GM18499 (cell line): ENCODE measurements at regions not wholly inside any gene's neighbourhood (a gene's known extent, or its start where the extent isn't known, plus 50 kb on each side); places are given as distances from the start of the nearest gene placed in this dataset.
"Not testable (repeated sequence)": the region's sequence is repeated elsewhere in the genome, so short reads cannot be mapped to it uniquely, and the experiment has no call there.

Experiments used
- ATAC-seq: cut with Tn5 transposase; IDR thresholded peaks from one replicate; pipeline ENCODE4 v1.9.1; 2021; ENCODE audit warnings: moderate number of reproducible peaks; ENCODE audit not compliant: insufficient read depth, unreplicated experiment

DNA sequence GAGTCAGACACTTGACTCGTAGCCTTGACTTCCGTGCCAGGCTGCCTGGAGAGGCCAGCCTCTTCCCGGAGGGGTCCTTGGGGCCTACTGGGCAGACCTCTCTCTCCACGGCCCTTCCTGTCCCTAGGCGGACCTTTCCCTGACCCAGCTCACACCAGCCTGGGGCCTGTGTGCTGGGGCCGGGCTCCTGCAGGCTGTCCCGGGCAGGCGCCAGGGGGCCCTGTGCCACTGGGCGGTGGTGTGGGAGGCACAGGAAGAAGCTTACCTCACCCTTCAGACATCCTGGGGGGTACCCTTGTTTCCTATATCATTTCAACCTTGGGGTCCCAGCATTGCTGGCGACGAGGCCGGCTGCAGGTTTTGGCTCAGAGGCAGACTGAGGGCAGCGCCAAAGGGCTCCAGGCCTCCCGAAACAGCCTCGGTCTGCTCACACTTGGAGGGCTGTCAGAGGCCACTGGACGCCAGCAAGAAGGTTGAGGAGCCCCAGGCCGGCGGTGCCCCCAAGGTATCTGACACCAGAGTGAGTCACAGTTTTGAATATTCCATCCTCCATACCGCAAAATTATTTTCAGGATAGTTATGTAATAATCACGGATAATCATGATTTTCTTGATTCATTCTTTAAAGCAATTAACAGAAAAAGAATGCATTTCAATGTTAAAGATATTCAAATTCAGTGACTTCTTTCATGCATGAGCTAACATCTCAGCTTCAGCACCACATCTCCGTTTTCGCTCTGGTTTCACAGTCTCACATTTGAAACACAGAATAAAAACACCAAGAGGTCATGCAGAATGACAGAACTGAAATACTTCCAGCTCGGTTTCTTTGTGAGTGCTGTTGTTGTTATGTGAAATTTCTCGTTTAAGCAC lies 3967.6 kb upstream of the TPTE start:
- ATAC-seq = not testable (repeated sequence)

DNA sequence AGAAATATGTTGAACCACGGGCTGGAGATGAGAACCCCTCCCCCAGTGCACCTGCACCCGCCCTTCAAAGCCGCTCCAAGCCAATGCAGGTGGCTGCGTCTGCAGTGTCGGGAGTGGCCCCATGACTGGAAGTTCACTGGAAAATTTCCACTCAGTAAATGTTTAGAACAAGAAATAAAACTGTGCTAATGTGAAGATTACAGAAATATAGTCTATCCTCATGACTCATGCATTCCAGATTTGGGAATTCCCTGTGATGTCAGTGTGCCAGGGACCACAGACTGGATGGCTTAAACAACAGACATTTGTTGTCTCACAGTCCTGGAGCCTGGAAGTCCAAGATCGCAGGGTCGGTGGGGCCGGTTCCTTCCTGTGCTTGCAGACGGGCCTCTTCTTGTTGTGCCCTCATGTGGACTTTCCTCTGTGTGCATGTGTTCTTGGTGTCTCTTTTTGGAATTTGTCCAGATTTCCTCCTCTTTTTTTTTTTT lies 3967.0 kb upstream of the TPTE start:
- ATAC-seq = not testable (repeated sequence)

DNA sequence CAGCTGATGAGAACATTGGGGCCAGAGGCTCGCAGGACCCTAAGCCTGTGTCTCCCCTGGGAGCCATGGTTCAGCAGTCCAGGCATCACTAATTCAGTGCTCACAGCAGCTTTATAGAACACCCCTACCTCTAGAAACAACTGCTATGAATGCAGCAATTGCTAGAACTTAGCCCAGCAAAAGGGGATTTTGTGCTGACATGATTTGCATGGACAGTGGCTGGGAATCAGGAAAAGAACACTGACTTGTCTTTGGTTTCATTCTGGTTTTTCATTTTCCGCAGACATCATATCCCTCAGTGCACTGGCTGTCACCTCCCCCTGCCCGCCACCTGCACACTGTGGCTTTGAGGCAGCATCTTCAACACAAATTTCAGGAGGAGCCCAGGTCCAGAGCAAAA lies 3964.9 kb upstream of the TPTE start:
- not testable (repeated sequence) for ATAC-seq

DNA sequence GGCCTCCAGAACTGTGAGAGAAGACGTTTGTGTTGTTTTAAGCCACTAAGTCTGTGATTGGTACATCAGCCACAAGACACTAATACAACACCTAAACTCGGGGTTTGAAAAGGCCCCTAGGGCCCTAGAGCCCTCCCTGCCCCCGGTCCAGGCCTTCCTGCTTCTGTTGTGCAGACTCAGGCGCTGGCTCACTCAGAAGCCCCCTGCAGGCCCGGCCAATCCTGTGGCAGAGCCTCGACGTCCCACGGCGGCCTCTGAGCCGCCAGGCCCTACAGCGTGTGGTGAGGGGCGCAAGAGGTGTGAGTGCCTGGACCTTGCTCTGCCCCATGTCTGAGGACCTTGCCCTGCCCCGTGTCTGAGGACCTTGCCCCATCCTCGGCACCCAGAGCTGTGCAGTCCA lies 3964.0 kb upstream of the TPTE start:
- ATAC-seq = not testable (repeated sequence)

DNA sequence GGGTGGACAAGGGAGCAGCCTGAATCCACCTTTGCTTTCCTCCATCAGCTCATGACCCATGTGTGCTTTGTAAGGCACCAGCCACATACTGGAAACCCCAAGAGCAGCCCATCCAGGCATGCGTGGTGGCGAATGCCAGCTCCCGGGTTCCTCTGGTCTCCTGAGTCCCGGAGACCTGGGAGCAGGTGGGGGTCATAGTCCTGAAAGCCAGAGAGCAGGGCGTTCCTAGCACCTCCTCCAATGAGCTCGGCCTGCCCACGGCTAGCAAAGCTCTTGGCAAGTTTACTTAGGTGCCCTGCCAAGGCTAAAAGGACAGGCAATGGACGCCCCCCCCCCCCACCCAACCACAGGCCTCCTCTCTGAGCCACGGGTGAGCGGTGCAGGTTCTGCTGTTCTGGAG lies 3960.2 kb upstream of the TPTE start:
- not testable (repeated sequence) for ATAC-seq

DNA sequence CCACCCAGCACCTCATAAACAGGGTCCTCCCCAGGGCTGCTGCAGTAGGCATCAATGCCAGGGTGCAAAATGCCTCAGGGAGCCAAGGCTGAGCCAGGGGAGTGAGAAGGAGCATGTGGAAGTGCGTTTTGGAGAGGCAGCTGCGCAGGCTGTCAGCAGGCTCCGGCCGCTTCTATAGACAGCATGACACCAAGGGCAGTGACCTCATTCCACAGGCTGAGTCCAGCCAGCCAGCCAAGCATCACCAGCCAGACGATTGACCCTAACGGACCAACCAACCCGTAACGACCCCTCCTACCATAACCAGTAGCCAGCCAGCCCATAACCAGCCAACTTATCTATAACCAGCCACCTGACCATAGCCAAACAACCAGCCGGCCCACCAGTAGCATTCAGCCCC lies 3959.8 kb upstream of the TPTE start:
- not testable (repeated sequence) for ATAC-seq

- not testable (repeated sequence) for ATAC-seq
These were observed 3956.7 kb upstream of the TPTE start for GRCh38 chr21:6564543-6565166.

- ATAC-seq = not testable (repeated sequence)
These were observed 3955.9 kb upstream of the TPTE start for GRCh38 chr21:6565190-6566094.

- not testable (repeated sequence) for ATAC-seq
These were observed 3953.8 kb upstream of the TPTE start for GRCh38 chr21:6567542-6567941.

DNA sequence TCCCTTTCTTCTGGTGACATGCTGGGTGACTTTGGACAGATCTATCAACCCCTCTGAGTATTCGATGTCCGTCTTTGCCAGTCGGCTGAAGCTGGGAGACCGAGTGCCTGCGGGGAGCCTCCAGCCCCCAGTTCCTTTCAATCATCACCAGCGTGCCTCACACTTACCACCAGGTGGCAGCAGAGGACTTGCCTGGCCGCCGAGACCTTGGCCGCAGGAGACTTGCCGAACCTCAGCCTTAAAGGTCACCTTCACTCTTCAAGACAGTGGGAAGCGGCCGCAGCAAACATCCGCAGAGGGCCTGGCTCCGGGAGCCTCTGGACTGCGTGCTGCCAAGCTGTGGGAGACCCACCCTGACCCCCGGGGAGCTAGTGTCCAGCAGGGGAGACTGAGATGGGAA lies 3952.2 kb upstream of the TPTE start:
- not testable (repeated sequence) for ATAC-seq

DNA sequence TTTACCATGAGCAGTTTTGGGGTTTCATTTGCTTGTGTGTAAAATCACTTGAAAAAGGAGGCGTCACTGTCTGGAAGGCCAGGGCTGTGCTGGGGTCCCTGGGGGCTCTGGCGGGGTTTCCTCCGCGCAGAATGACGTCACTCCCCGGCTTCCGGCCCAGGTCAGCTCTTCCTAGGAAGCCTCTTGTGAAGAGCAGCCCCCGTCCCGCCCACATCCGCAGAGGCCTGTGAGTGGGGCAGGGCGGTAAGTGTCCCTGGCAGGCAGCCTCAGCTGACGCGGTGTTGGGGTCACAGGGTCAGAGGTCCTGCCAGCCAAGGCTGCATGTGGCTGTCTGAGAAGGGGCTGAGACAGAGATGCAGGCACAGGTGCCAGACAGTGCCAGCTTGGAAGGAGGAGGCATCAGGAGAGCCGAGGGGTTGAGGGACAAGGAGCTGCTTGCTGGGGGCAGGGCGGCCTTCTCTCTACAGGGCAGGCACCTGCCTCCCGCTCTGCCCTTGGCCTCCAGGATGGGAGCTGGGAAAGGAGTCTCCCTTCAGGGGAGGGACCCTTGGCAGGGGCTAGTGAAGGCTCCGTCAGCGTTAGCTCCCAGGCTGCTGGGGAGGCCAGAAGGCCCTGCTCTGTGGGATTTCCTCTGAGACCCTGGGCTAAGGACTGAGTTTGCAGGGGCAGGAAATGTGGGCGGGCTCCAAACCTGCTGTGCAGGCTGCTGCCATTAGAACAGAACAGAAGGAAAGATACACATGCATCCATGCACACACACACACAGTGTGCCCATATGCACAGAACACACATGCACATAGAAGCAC lies 3951.6 kb upstream of the TPTE start:
- ATAC-seq = not testable (repeated sequence)

GRCh38 chr21:6570700-6571368 lies 3950.5 kb upstream of the TPTE start:
- ATAC-seq = not testable (repeated sequence)

GRCh38 chr21:6573576-6573975 lies 3947.8 kb upstream of the TPTE start:
- ATAC-seq = not testable (repeated sequence)

GRCh38 chr21:6579801-6580200 lies 3941.6 kb upstream of the TPTE start:
- ATAC-seq = not testable (repeated sequence)
